GM21717 (cell line): ENCODE measurements at regions not wholly inside any gene's neighbourhood (a gene's known extent, or its start where the extent isn't known, plus 50 kb on each side); places are given as distances from the start of the nearest gene placed in this dataset.
"Not testable (repeated sequence)": the region's sequence is repeated elsewhere in the genome, so short reads cannot be mapped to it uniquely, and the experiment has no call there.

ENCODE experiments used
- ATAC-seq: cut with Tn5 transposase; IDR thresholded peaks from one replicate; pipeline ENCODE4 v1.9.1; 2021; ENCODE audit warnings: mild to moderate bottlenecking, moderate library complexity; ENCODE audit not compliant: unreplicated experiment

- ATAC-seq, result no peak
These were observed 247.6 kb upstream of the PDE4D start for GRCh38 chr5:60141119-60141518.

GRCh38 chr5:60136841-60137240, 243.3 kb upstream of the PDE4D start:
- ATAC-seq, result no peak

- no peak for ATAC-seq
These were observed 238.0 kb upstream of the PDE4D start for GRCh38 chr5:60131504-60131903.

GRCh38 chr5:60125636-60126035, 232.1 kb upstream of the PDE4D start:
- ATAC-seq, result no peak

- no peak for ATAC-seq
These were observed 209.6 kb upstream of the PDE4D start for GRCh38 chr5:60102961-60103693.

- no peak for ATAC-seq
These were observed 208.0 kb upstream of the PDE4D start for GRCh38 chr5:60101573-60101972.

- ATAC-seq, result no peak
These were observed 199.3 kb upstream of the PDE4D start for GRCh38 chr5:60092671-60093422.

- no peak for ATAC-seq
These were observed 193.1 kb upstream of the PDE4D start for GRCh38 chr5:60086583-60086982.

- no peak for ATAC-seq
These were observed 190.7 kb upstream of the PDE4D start for GRCh38 chr5:60084226-60084625.

GRCh38 chr5:60077292-60077691, 183.8 kb upstream of the PDE4D start:
- ATAC-seq, result no peak

- ATAC-seq, result no peak
These were observed 183.2 kb upstream of the PDE4D start for GRCh38 chr5:60076746-60077145.

- no peak for ATAC-seq
These were observed 173.0 kb upstream of the PDE4D start for GRCh38 chr5:60066502-60066901.

GRCh38 chr5:60060389-60060788, 166.9 kb upstream of the PDE4D start:
- no peak for ATAC-seq

GRCh38 chr5:60056191-60056590, 162.7 kb upstream of the PDE4D start:
- ATAC-seq, result no peak

GRCh38 chr5:60055168-60055567, 161.6 kb upstream of the PDE4D start:
- ATAC-seq, result no peak

GRCh38 chr5:60041996-60042664, 148.6 kb upstream of the PDE4D start:
- not testable (repeated sequence) for ATAC-seq

GRCh38 chr5:60041508-60041907, 148.0 kb upstream of the PDE4D start:
- not testable (repeated sequence) for ATAC-seq

GRCh38 chr5:60036192-60036938, 142.8 kb upstream of the PDE4D start:
- no peak for ATAC-seq

GRCh38 chr5:60026161-60026560, 132.6 kb upstream of the PDE4D start:
- no peak for ATAC-seq

GRCh38 chr5:60024104-60024503, 130.6 kb upstream of the PDE4D start:
- ATAC-seq, result no peak

- no peak for ATAC-seq
These were observed 129.7 kb upstream of the PDE4D start for GRCh38 chr5:60023255-60023654.
